ENCODE measurements at regions not wholly inside any gene's neighbourhood (a gene's known extent, or its start where the extent isn't known, plus 50 kb on each side); places are given as distances from the start of the nearest gene placed in this dataset.

- no peak overlapping the region for H3K4me3 ChIP-seq
- H3K36me3 ChIP-seq = no peaks in the 10 kb centered on the region
- H3K27me3 ChIP-seq = no peaks in the 10 kb centered on the region
- no peak for DNase-seq
- H3K9me3 ChIP-seq = no peaks in the 10 kb centered on the region
Measured at GRCh38 chr18:64254399-64255093, 105.7 kb upstream of the LINC00305 start.

GRCh38 chr18:64253873-64254272 is 105.0 kb upstream of the LINC00305 start:
- DNase-seq = no peak
- H3K36me3 ChIP-seq = no peaks in the 10 kb centered on the region
- H3K9me3 ChIP-seq = no peaks in the 10 kb centered on the region
- H3K4me3 ChIP-seq = no peak overlapping the region
- no peaks in the 10 kb centered on the region for H3K27me3 ChIP-seq

GRCh38 chr18:64253222-64253621 is 104.3 kb upstream of the LINC00305 start:
- H3K36me3 ChIP-seq = no peaks in the 10 kb centered on the region
- no peak overlapping the region for H3K4me3 ChIP-seq
- H3K9me3 ChIP-seq = no peaks in the 10 kb centered on the region
- no peaks in the 10 kb centered on the region for H3K27me3 ChIP-seq
- DNase-seq = no peak

- no peaks in the 10 kb centered on the region for H3K27me3 ChIP-seq
- H3K36me3 ChIP-seq = no peaks in the 10 kb centered on the region
- H3K4me3 ChIP-seq = no peak overlapping the region
- no peaks in the 10 kb centered on the region for H3K9me3 ChIP-seq
- no peak for DNase-seq
Measured at GRCh38 chr18:64248836-64249235, 99.9 kb upstream of the LINC00305 start.

- no peaks in the 10 kb centered on the region for H3K27me3 ChIP-seq
- H3K9me3 ChIP-seq = no peaks in the 10 kb centered on the region
- H3K4me3 ChIP-seq = no peak overlapping the region
- no peaks in the 10 kb centered on the region for H3K36me3 ChIP-seq
- DNase-seq = no peak
Measured at GRCh38 chr18:64245126-64245861, 96.4 kb upstream of the LINC00305 start.

- H3K4me3 ChIP-seq = no peak overlapping the region
- DNase-seq = no peak
- no peaks in the 10 kb centered on the region for H3K9me3 ChIP-seq
- no peaks in the 10 kb centered on the region for H3K27me3 ChIP-seq
- H3K36me3 ChIP-seq = no peaks in the 10 kb centered on the region
Measured at GRCh38 chr18:64244571-64244970, 95.7 kb upstream of the LINC00305 start.

- DNase-seq = no peak
- H3K36me3 ChIP-seq = no peaks in the 10 kb centered on the region
- no peaks in the 10 kb centered on the region for H3K9me3 ChIP-seq
- H3K4me3 ChIP-seq = no peak overlapping the region
- no peaks in the 10 kb centered on the region for H3K27me3 ChIP-seq
Measured at GRCh38 chr18:64240316-64240715, 91.4 kb upstream of the LINC00305 start.

GRCh38 chr18:64238076-64238475 is 89.2 kb upstream of the LINC00305 start:
- Histone ChIP-seq H3K27me3 (no peaks in the 10 kb centered on the region), H3K9me3 (no peaks in the 10 kb centered on the region), H3K4me3 (no peak overlapping the region), H3K36me3 (no peaks in the 10 kb centered on the region)
- DNase-seq = no peak

GRCh38 chr18:64234321-64234720 is 85.4 kb upstream of the LINC00305 start:
- no peaks in the 10 kb centered on the region for H3K27me3 ChIP-seq
- no peaks in the 10 kb centered on the region for H3K36me3 ChIP-seq
- DNase-seq = no peak
- H3K9me3 ChIP-seq = no peaks in the 10 kb centered on the region
- H3K4me3 ChIP-seq = no peak overlapping the region

- no peak for DNase-seq
- Histone ChIP-seq H3K9me3 (no peaks in the 10 kb centered on the region), H3K4me3 (no peak overlapping the region), H3K36me3 (no peaks in the 10 kb centered on the region), H3K27me3 (no peaks in the 10 kb centered on the region)
Measured at GRCh38 chr18:64233851-64234250, 85.0 kb upstream of the LINC00305 start.

GRCh38 chr18:64220941-64221340 is 72.1 kb upstream of the LINC00305 start:
- H3K36me3 ChIP-seq = no peaks in the 10 kb centered on the region
- no peak for DNase-seq
- H3K27me3 ChIP-seq = no peaks in the 10 kb centered on the region
- no peak overlapping the region for H3K4me3 ChIP-seq
- H3K9me3 ChIP-seq = no peaks in the 10 kb centered on the region

- no peaks in the 10 kb centered on the region for H3K27me3 ChIP-seq
- no peak for DNase-seq
- H3K9me3 ChIP-seq = no peaks in the 10 kb centered on the region
- H3K4me3 ChIP-seq = no peak overlapping the region
- H3K36me3 ChIP-seq = no peaks in the 10 kb centered on the region
Measured at GRCh38 chr18:64219517-64219916, 70.6 kb upstream of the LINC00305 start.

GRCh38 chr18:64210401-64210949 is 61.6 kb upstream of the LINC00305 start:
- DNase-seq = no peak
- Histone ChIP-seq H3K4me3 (no peak overlapping the region), H3K36me3 (no peaks in the 10 kb centered on the region), H3K27me3 (no peaks in the 10 kb centered on the region), H3K9me3 (no peaks in the 10 kb centered on the region)

GRCh38 chr18:64208516-64208915 is 59.6 kb upstream of the LINC00305 start:
- DNase-seq = no peak
- H3K4me3 ChIP-seq = no peak overlapping the region

GRCh38 chr18:64207820-64208219 is 58.9 kb upstream of the LINC00305 start:
- no peak overlapping the region for H3K4me3 ChIP-seq
- no peaks in the 10 kb centered on the region for H3K9me3 ChIP-seq
- H3K36me3 ChIP-seq = no peaks in the 10 kb centered on the region
- no peak for DNase-seq
- no peaks in the 10 kb centered on the region for H3K27me3 ChIP-seq

More at GRCh38 chr18:64208516-64208915, 59.6 kb upstream of the LINC00305 start:
- Histone ChIP-seq H3K27me3 (no peaks in the 10 kb centered on the region), H3K9me3 (no peaks in the 10 kb centered on the region), H3K36me3 (no peaks in the 10 kb centered on the region)

GRCh38 chr18:64203295-64203694 is 54.4 kb upstream of the LINC00305 start:
- Histone ChIP-seq H3K4me3 (no peak overlapping the region), H3K9me3 (no peaks in the 10 kb centered on the region), H3K27me3 (no peaks in the 10 kb centered on the region), H3K36me3 (no peaks in the 10 kb centered on the region)
- no peak for DNase-seq

GRCh38 chr18:64202863-64203262 is 54.0 kb upstream of the LINC00305 start:
- H3K27me3 ChIP-seq = no peaks in the 10 kb centered on the region
- no peaks in the 10 kb centered on the region for H3K36me3 ChIP-seq
- no peak for DNase-seq
- no peak overlapping the region for H3K4me3 ChIP-seq
- no peaks in the 10 kb centered on the region for H3K9me3 ChIP-seq
